ENCODE measurements at regions not wholly inside any gene's neighbourhood (a gene's known extent, or its start where the extent isn't known, plus 50 kb on each side); places are given as distances from the start of the nearest gene placed in this dataset.

DNA sequence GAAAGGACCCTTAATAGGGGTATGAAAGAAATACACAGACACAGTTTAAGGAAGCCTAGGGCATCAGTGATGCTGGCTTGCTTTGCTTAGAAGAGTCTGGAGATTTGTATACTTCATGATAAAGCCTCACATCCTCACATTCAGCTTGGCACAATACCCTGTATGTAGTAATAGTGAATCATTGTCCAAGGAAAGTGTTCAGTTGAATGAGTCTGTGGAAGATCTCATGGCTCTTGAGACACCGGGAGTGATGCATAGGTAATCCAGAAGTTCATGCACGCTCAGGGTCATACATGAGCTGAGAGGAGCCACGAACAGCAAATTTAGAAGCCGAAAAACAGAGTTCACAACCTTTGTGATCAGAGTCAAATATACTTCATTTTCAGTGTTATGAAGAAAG lies 537.2 kb upstream of the TMPRSS15 start:
- DNase-seq = no peak
- H3K27ac Mint-ChIP-seq = no peak overlapping the region
- CTCF ChIA-PET = no interaction called here
- Histone ChIP-seq H3K36me3 (ENCODE audit: control insufficient read depth in 2 of 3, insufficient read depth in 3 of 3, low read length in 3 of 3) (no peaks in the 10 kb centered on the region), H3K27ac (ENCODE audit: low read depth, low read length) (no peak overlapping the region), H3K9me3 (ENCODE audit: control insufficient read depth in 2 of 3, low read length in 3 of 3) (no peaks in the 10 kb centered on the region), H3K4me1 (ENCODE audit: control insufficient read depth in 2 of 2, insufficient read depth in 2 of 2, low read length in 2 of 2) (no peaks in the 10 kb centered on the region), H3K4me3 (ENCODE audit: low read length) (no peak overlapping the region), H3K27me3 (ENCODE audit: control insufficient read depth in 2 of 2, insufficient read depth in 2 of 2, low read length in 2 of 2) (no peaks in the 10 kb centered on the region)
- H3K9me3 Mint-ChIP-seq = peaks cover 0 to 8% (median 4%) of the 10 kb centered on the region in 11 donors
- no peak overlapping the region for H3K4me3 Mint-ChIP-seq
- intact Hi-C loops (cut with micrococcal nuclease) = no loop called here
- no peaks in the 10 kb centered on the region for H3K27me3 Mint-ChIP-seq
- no peaks in the 10 kb centered on the region for H3K36me3 Mint-ChIP-seq
- ATAC-seq = no peak
- POLR2A ChIA-PET = no interaction called here
- no peaks in the 10 kb centered on the region for H3K4me1 Mint-ChIP-seq

DNA sequence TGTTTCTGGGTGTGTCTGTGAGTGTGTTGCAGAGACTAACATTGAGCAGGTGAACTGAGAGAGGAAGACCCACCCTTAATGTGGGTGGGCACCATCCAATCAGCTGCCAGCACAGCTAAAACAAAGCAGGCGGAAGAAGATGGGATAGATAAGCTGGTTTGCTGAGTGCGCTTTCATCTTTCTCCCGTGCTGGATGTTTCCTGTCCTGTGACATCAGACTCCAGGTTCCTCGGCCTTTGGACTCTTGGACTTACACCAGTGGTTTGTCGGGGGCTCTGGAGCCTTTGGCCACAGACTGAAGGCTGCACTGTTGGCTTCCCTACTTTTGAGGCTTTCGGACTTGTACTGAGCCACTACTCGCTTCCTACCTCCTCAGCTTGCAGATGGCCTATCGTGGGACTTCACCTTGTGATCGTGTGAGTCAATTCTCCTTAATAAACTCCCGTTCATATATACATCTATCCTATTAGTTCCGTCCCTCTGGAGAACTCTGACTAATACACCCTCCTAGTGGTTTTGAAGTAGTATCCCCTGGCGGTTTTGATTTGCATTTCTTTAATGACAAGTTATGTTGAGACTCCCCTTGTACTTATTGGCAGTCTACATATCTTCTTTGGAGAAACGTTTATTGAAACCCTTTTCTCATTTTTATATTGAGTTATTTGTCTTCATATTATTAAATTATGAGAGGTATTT lies 546.6 kb upstream of the TMPRSS15 start:
- peaks cover 0 to 10% (median 6%) of the 10 kb centered on the region in 11 donors for H3K9me3 Mint-ChIP-seq
- Histone ChIP-seq H3K4me3 (ENCODE audit: low read length) (no peak overlapping the region), H3K4me1 (ENCODE audit: control insufficient read depth in 2 of 2, insufficient read depth in 2 of 2, low read length in 2 of 2) (no peaks in the 10 kb centered on the region), H3K27ac (ENCODE audit: low read depth, low read length) (no peak overlapping the region), H3K36me3 (ENCODE audit: control insufficient read depth in 2 of 3, insufficient read depth in 3 of 3, low read length in 3 of 3) (no peaks in the 10 kb centered on the region), H3K9me3 (ENCODE audit: control insufficient read depth in 2 of 3, low read length in 3 of 3) (no peaks in the 10 kb centered on the region), H3K27me3 (ENCODE audit: control insufficient read depth in 2 of 2, insufficient read depth in 2 of 2, low read length in 2 of 2) (no peaks in the 10 kb centered on the region)
- no peak overlapping the region for H3K27ac Mint-ChIP-seq
- H3K4me1 Mint-ChIP-seq = no peaks in the 10 kb centered on the region
- H3K36me3 Mint-ChIP-seq = no peaks in the 10 kb centered on the region
- no peak for ATAC-seq
- no peak overlapping the region for H3K4me3 Mint-ChIP-seq
- intact Hi-C loops (cut with micrococcal nuclease) = no loop called here
- DNase-seq = no peak
- H3K27me3 Mint-ChIP-seq = no peaks in the 10 kb centered on the region
- POLR2A ChIA-PET = no interaction called here
- CTCF ChIA-PET = no interaction called here

DNA sequence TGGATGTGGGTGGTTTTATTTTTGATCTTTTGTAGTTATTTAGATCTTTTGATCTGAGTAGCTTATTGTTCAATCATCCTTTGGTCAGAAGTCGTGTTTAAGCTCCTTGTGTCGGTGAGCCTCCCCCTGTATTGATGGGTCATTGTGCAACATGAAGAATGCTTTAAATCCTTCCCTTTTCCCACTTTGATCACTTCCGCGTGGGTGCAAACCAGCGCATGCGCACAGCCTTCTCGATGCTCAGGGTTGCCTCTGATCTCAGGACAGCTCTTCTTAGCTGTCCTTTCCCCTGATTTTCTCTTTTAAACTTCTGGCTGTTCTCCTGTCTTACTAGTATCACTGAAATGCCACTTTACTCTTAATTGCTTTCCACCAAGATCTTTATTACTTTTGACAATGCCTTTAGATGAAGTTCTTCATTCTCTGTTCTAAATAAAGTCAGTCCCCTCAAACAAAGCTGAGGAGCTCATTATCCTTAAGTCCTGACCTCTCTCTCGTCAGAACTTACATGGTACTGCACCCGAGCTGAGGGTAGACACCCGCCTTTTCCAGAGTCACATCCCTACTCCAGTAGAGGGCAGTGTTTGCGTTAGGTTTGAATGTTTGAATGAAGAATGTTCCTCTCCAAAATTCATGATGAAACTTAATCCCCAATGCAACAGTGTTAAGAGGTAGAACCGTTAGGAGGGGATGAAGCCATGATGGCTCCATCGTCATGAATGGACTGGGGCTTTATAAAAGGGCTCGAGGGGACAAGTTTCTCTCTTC lies 547.9 kb upstream of the TMPRSS15 start:
- no peaks in the 10 kb centered on the region for H3K4me1 Mint-ChIP-seq
- DNase-seq = no peak

DNA sequence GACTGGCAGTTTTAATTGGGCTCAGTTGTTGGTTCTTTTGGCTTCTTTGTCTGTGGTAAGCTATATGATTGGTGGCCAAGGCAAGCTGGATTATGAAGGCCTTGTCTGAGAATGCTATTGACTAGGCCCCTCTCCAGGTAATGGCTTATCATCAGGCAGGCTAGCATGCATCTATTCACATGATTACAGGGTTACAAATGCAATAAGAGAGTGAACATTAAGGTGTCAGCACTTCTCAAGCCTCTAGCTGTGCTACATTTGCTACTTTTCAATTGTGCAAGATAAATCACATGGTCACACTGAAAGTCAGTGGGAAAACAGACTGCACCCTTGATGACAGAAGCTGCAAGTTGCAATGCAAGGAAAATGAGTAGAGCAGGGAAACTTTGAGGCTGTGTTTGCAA lies 550.9 kb upstream of the TMPRSS15 start:
- Mint-ChIP-seq H3K4me3 (no peak overlapping the region), H3K27me3 (no peaks in the 10 kb centered on the region), H3K4me1 (no peaks in the 10 kb centered on the region), H3K27ac (no peak overlapping the region), H3K9me3 (peaks cover 0 to 16% (median 4%) of the 10 kb centered on the region in 11 donors), H3K36me3 (no peaks in the 10 kb centered on the region)
- ChIA-PET CTCF (no interaction called here), POLR2A (no interaction called here)
- Histone ChIP-seq H3K4me3 (ENCODE audit: low read length) (no peak overlapping the region), H3K9me3 (ENCODE audit: control insufficient read depth in 2 of 3, low read length in 3 of 3) (no peaks in the 10 kb centered on the region), H3K4me1 (ENCODE audit: control insufficient read depth in 2 of 2, insufficient read depth in 2 of 2, low read length in 2 of 2) (no peaks in the 10 kb centered on the region), H3K27ac (ENCODE audit: low read depth, low read length) (no peak overlapping the region), H3K36me3 (ENCODE audit: control insufficient read depth in 2 of 3, insufficient read depth in 3 of 3, low read length in 3 of 3) (no peaks in the 10 kb centered on the region), H3K27me3 (ENCODE audit: control insufficient read depth in 2 of 2, insufficient read depth in 2 of 2, low read length in 2 of 2) (no peaks in the 10 kb centered on the region)
- intact Hi-C loops (cut with micrococcal nuclease) = no loop called here
- DNase-seq = no peak
- ATAC-seq = no peak

More for the DNA sequence above, 547.9 kb upstream of the TMPRSS15 start:
- Histone ChIP-seq H3K27ac (ENCODE audit: low read depth, low read length) (no peak overlapping the region), H3K4me3 (ENCODE audit: low read length) (no peak overlapping the region), H3K9me3 (ENCODE audit: control insufficient read depth in 2 of 3, low read length in 3 of 3) (no peaks in the 10 kb centered on the region), H3K36me3 (ENCODE audit: control insufficient read depth in 2 of 3, insufficient read depth in 3 of 3, low read length in 3 of 3) (no peaks in the 10 kb centered on the region), H3K4me1 (ENCODE audit: control insufficient read depth in 2 of 2, insufficient read depth in 2 of 2, low read length in 2 of 2) (no peaks in the 10 kb centered on the region), H3K27me3 (ENCODE audit: control insufficient read depth in 2 of 2, insufficient read depth in 2 of 2, low read length in 2 of 2) (no peaks in the 10 kb centered on the region)
- Mint-ChIP-seq H3K27ac (no peak overlapping the region), H3K4me3 (no peak overlapping the region), H3K36me3 (no peaks in the 10 kb centered on the region), H3K9me3 (peaks cover 0 to 11% (median 4%) of the 10 kb centered on the region in 11 donors), H3K27me3 (no peaks in the 10 kb centered on the region)
- ChIA-PET POLR2A (no interaction called here), CTCF (no interaction called here)
- intact Hi-C loops (cut with micrococcal nuclease) = no loop called here
- ATAC-seq = no peak

DNA sequence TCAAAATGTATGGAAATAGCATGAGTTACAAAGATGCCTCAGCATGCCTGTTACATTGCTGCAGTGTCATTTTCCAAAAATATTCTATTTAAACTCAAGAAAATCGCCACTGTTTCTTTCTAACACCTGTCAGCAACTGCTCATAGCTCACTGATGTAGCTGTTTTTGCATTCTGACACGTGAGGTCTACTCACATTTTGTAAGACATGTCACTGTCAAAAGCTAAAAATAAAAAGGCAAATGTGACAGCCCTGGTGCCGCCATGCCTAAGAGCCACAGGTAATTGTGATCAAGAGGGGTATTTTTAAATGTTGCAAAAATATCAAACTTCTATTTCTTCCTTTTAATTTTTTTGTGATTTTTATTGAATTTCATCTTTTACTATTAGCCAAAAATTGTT lies 556.2 kb upstream of the TMPRSS15 start:
- H3K27me3 Mint-ChIP-seq = no peaks in the 10 kb centered on the region
- DNase-seq (no peak), ATAC-seq (no peak)
- H3K27me3 ChIP-seq (ENCODE audit: control insufficient read depth in 2 of 2, insufficient read depth in 2 of 2, low read length in 2 of 2) = no peaks in the 10 kb centered on the region
- POLR2A ChIA-PET = no interaction called here
- no peaks in the 10 kb centered on the region for H3K36me3 ChIP-seq (ENCODE audit: control insufficient read depth in 2 of 3, insufficient read depth in 3 of 3, low read length in 3 of 3)
- H3K36me3 Mint-ChIP-seq = no peaks in the 10 kb centered on the region
- no peaks in the 10 kb centered on the region for H3K4me1 Mint-ChIP-seq
- H3K4me3 ChIP-seq (ENCODE audit: low read length) = no peak overlapping the region
- CTCF ChIA-PET = no interaction called here
- intact Hi-C loops (cut with micrococcal nuclease) = no loop called here
- H3K27ac ChIP-seq (ENCODE audit: low read depth, low read length) = no peak overlapping the region
- H3K4me1 ChIP-seq (ENCODE audit: control insufficient read depth in 2 of 2, insufficient read depth in 2 of 2, low read length in 2 of 2) = no peaks in the 10 kb centered on the region
- H3K4me3 Mint-ChIP-seq = no peak overlapping the region
- H3K9me3 Mint-ChIP-seq = peaks cover 0 to 20% (median 0%) of the 10 kb centered on the region in 11 donors
- H3K9me3 ChIP-seq (ENCODE audit: control insufficient read depth in 2 of 3, low read length in 3 of 3) = no peaks in the 10 kb centered on the region
- H3K27ac Mint-ChIP-seq = no peak overlapping the region

DNA sequence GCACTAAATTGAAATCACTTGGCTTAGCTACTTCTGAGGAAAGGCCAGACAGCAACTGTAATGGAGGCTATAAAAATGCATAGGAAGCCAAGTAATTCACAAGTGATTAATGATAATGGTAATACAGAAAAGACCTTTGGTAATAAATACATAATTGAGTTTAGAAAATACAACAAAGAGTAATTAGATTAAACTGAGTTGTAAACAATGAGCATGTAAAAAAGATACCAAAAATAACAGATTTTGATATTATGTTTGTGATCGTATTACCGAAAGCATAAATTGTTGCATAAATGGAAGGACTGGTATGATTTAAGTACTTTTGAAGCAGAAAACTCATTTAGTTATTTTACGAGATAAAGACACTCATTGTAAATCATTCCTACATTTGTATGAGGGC lies 556.7 kb upstream of the TMPRSS15 start:
- Histone ChIP-seq H3K27ac (ENCODE audit: low read depth, low read length) (no peak overlapping the region), H3K27me3 (ENCODE audit: control insufficient read depth in 2 of 2, insufficient read depth in 2 of 2, low read length in 2 of 2) (no peaks in the 10 kb centered on the region), H3K9me3 (ENCODE audit: control insufficient read depth in 2 of 3, low read length in 3 of 3) (no peaks in the 10 kb centered on the region), H3K4me1 (ENCODE audit: control insufficient read depth in 2 of 2, insufficient read depth in 2 of 2, low read length in 2 of 2) (no peaks in the 10 kb centered on the region), H3K36me3 (ENCODE audit: control insufficient read depth in 2 of 3, insufficient read depth in 3 of 3, low read length in 3 of 3) (no peaks in the 10 kb centered on the region), H3K4me3 (ENCODE audit: low read length) (no peak overlapping the region)
- no peaks in the 10 kb centered on the region for H3K4me1 Mint-ChIP-seq
- peaks cover 0 to 20% (median 0%) of the 10 kb centered on the region in 11 donors for H3K9me3 Mint-ChIP-seq
- H3K27ac Mint-ChIP-seq = no peak overlapping the region
- no peaks in the 10 kb centered on the region for H3K36me3 Mint-ChIP-seq
- ChIA-PET POLR2A (no interaction called here), CTCF (no interaction called here)
- no peaks in the 10 kb centered on the region for H3K27me3 Mint-ChIP-seq
- DNase-seq (no peak), ATAC-seq (no peak)
- intact Hi-C loops (cut with micrococcal nuclease) = no loop called here
- H3K4me3 Mint-ChIP-seq = no peak overlapping the region

DNA sequence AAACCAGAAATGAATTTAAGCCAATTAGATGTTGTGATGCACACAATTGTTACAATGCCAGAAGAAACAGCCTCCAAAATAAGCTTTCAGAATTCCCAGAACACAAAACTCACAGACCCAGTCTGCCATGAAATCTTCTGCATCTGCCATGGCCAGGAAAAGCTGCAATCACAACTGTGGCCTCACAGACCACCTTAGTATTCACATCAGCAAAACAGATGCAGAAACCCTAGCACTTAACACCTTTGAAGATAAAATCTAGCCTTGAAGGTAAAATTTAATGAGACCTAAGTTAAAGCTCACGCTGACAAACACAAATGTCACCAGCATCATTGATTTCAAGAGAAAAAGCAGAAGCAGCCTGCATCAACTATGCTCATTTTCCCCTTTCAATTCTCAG lies 566.8 kb upstream of the TMPRSS15 start:
- DNase-seq (no peak), ATAC-seq (no peak)
- H3K36me3 ChIP-seq (ENCODE audit: control insufficient read depth in 2 of 3, insufficient read depth in 3 of 3, low read length in 3 of 3) = no peaks in the 10 kb centered on the region
- H3K4me1 ChIP-seq (ENCODE audit: control insufficient read depth in 2 of 2, insufficient read depth in 2 of 2, low read length in 2 of 2) = no peaks in the 10 kb centered on the region
- Mint-ChIP-seq H3K27me3 (no peaks in the 10 kb centered on the region), H3K4me3 (no peak overlapping the region), H3K36me3 (peaks cover 0 to 3% (median 0%) of the 10 kb centered on the region in 5 donors), H3K9me3 (peaks cover 0 to 19% (median 5%) of the 10 kb centered on the region in 11 donors), H3K27ac (no peak overlapping the region), H3K4me1 (no peaks in the 10 kb centered on the region)
- no peaks in the 10 kb centered on the region for H3K9me3 ChIP-seq (ENCODE audit: control insufficient read depth in 2 of 3, low read length in 3 of 3)
- H3K27me3 ChIP-seq (ENCODE audit: control insufficient read depth in 2 of 2, insufficient read depth in 2 of 2, low read length in 2 of 2) = no peaks in the 10 kb centered on the region
- CTCF ChIA-PET = no interaction called here
- POLR2A ChIA-PET = no interaction called here
- intact Hi-C loops (cut with micrococcal nuclease) = no loop called here
- H3K27ac ChIP-seq (ENCODE audit: low read depth, low read length) = no peak overlapping the region
- no peak overlapping the region for H3K4me3 ChIP-seq (ENCODE audit: low read length)
